Epithelial cell of prostate (primary cell): ENCODE measurements at regions not wholly inside any gene's neighbourhood (a gene's known extent, or its start where the extent isn't known, plus 50 kb on each side); places are given as distances from the start of the nearest gene placed in this dataset.
"Not testable (repeated sequence)": the region's sequence is repeated elsewhere in the genome, so short reads cannot be mapped to it uniquely, and the experiment has no call there.

Source experiments
- DNase-seq: peaks from one replicate; pipeline ENCODE4 v3.0.0-alpha.2; 2011; ENCODE audit warnings: low read depth, low spot score
- H3K27ac ChIP-seq: fragments of 450-650 bp; 2 replicates; pipeline ENCODE4 v1.5.1; 2017; ENCODE audit warnings: mild to moderate bottlenecking

GRCh38 chr2:147442816-147443215, 402.0 kb upstream of the ACVR2A start:
- DNase-seq, result no peak
- no peak overlapping the region for H3K27ac ChIP-seq

- no peak overlapping the region for H3K27ac ChIP-seq
- no peak for DNase-seq
Measured at GRCh38 chr2:147441182-147441581, 403.6 kb upstream of the ACVR2A start.

DNA sequence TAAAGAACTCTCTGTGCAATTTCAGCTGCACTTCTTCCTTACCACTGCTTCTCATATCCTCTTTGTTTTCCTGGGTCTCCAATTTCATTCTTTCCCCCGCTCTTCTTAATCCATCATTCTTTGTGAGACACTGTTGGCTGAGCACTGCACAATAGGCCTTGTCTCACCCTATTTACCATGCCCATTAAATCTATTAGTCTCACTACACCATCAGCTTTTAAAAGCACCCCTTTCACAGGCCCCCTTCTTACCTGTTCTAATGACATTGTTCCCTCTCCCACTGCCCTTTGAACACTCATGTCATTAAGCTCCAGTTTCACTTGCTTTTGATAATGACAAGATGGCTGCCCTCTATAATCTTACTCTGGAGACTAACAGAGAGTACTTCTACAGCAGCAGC, 404.1 kb upstream of the ACVR2A start:
- no peak for DNase-seq
- H3K27ac ChIP-seq, result no peak overlapping the region

GRCh38 chr2:147439986-147440385, 404.8 kb upstream of the ACVR2A start:
- no peak for DNase-seq
- no peak overlapping the region for H3K27ac ChIP-seq

DNA sequence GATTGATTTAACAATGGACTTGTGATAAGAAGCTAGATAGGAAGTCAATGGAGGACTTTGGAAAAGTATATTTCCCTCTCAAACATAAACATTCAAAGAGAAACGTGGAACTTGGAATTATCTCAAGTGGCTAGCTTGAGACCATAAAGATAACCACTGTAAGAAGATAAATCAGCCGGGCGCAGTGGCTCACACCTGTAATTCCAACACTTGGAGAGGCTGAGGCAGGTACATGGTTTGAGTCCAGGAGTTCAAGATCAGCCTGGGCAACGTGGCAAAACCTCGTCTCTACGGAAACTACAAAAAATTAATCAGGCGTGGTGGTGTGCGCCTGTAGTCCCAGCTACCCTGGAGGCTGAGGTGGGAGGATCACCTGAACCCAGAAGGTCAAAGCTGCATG, 405.9 kb upstream of the ACVR2A start:
- H3K27ac ChIP-seq, result no peak overlapping the region
- no peak for DNase-seq

GRCh38 chr2:147433822-147434221, 411.0 kb upstream of the ACVR2A start:
- H3K27ac ChIP-seq, result no peak overlapping the region
- no peak for DNase-seq

DNA sequence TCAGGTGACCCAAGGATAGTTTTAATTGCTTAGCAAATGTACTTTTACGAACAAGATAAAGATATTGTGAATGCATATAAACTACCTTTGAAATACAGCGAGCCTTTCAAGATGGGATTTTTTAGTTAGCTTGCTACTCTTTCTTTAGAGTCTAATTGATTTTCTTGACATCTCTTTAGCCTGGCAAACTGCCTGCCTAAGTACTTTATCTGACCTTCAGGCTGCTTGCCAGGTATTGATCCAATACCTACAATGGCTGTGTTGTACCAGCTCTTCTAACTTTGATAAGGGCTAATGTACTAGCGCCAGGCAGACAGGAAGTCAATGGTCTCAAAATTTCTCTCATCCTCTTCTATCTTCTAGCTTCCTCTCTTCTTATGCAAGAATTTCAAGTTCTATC, 414.4 kb upstream of the ACVR2A start:
- DNase-seq, result no peak
- no peak overlapping the region for H3K27ac ChIP-seq

DNA sequence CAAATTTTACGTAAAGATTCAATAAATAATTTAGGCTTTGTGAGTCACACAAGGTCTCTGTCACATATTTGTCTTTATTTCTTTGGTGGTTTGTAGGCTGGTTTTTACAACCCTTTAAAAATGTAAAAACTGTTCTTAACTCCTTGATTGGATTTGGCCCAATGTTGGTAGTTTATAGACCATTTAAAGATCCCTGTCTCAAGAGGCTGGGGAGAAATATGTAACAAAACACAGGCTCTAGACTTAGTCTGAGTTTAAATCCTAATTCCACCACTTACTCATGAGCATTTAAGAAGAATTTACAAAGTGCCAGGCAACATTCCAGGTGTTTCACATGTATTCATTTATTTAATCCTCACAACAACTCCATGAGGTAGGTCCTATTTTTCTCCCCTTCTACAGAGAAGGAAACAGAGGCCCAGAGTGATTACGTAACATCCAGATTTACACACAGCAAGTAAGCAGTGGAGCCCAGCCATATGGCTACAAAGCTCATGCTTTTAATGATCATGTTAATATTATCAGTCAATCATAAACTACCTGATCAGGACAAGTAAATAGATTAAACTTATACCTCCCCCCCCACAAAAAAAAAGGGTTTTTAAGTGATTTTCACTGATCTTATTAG, 416.6 kb upstream of the ACVR2A start:
- H3K27ac ChIP-seq, result no peak overlapping the region
- no peak for DNase-seq

DNA sequence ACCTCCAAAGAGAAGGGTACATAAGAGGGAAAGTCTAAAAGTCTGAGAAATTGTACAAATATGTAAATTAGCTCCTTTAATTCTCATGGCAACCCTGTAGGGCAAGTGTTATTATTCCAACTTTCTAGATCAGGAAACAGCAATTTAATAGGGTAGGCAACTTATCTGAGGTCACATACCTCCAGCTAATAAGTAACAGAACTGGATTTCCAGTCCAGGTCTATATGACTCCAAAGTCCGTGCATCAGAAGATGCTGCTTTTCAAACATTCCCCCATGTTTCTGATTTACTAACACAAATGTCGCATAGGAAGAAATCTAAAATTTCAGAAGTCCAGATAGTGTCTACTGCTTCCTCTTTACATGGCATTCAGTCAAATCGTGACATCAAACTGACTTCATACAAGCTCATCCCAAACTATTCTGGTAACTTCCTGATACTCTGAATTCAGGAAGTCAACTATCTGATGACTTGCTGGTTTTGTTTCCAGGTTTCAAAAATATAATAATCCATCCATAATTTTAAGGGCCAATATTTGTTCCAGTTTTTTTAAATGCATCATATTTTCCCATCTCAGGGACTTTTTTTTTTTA, 419.3 kb upstream of the ACVR2A start:
- DNase-seq, result no peak
- no peak overlapping the region for H3K27ac ChIP-seq

DNA sequence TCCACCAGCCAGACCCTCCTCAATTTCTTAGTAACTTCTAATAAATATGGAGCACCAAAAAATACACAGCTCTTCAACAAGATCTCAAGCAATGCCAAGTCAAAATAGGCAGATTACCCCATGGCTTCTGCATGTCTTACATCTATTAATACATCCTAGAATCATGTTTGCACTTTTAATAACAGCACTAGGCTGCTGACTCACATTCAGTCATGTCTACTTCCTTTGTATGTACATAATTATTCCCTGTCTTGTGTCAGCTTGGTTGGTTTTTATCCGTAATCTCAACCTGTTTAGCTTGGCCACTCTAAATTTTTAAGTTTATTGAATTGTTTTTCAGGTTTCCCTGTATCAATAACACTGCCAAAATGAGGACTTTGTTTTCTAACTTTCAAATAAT, 420.1 kb upstream of the ACVR2A start:
- no peak overlapping the region for H3K27ac ChIP-seq
- peak; percentile 39 for DNase-seq

GRCh38 chr2:147420947-147421675, 423.7 kb upstream of the ACVR2A start:
- no peak for DNase-seq
- H3K27ac ChIP-seq, result no peak overlapping the region

DNA sequence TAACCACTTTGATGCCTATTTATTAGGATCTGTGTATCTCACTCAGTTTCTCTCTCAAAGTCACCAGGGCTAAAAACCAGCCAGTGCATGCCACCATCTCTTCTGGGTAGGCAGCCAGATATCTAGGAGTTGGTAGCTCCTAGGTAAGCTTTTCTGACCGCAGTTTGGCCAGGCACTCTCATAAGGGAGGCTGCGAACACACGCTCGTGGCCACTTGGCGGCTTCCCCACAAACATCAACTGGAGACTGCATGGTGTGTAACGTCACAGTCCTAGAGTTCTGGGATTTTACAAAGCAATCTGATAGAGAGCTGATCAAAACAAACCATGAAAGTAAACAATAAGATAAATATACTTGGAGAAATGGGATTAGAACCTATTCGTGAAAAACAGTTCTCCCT, 424.3 kb upstream of the ACVR2A start:
- H3K27ac ChIP-seq, result no peak overlapping the region
- DNase-seq, result no peak

GRCh38 chr2:147416099-147416498, 428.7 kb upstream of the ACVR2A start:
- no peak overlapping the region for H3K27ac ChIP-seq
- peak; percentile 36 for DNase-seq

DNA sequence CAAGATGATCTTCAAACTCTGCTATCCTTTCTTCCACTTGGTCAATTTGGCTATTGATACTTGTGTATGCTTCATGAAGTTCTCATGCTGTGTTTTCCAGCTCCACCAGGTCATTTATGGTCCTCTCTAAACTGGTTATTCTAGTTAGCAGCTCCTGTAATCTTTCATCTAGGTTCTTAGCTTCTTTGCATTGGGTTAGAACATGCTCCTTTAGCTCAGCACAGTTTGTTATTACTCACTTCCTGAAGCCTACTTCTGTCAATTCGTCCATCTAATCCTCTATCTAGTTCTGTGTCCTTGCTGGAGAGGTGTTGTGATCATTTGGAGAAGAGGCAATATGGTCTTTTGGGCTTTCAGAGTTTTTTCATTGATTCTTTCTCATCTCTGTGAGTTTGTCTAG, 430.2 kb upstream of the ACVR2A start:
- not testable (repeated sequence) for DNase-seq, H3K27ac ChIP-seq

DNA sequence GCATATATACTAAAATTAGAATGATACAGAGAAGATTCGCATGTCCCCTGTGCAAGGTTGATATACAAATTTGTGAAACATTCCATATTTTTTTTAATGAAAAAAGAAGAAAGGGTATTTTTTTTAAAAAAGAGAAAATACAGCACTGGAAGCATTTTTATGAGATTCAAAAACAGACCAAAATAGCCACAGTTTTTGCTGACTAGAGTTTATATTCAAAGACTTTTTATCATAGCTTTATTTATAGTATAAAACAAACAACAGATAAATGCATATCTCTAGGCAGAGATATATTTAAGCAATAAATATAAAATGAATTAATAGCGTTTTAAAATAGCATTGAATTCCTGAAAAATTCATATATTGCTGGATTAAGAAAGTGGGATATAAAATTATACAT, 436.5 kb upstream of the ACVR2A start:
- no peak overlapping the region for H3K27ac ChIP-seq
- DNase-seq, result no peak

- DNase-seq, result no peak
- H3K27ac ChIP-seq, result no peak overlapping the region
Measured at GRCh38 chr2:147405651-147406050, 439.2 kb upstream of the ACVR2A start.

- no peak for DNase-seq
- H3K27ac ChIP-seq, result no peak overlapping the region
Measured at GRCh38 chr2:147398996-147399395, 445.8 kb upstream of the ACVR2A start.

GRCh38 chr2:147398301-147398700, 446.5 kb upstream of the ACVR2A start:
- H3K27ac ChIP-seq, result no peak overlapping the region
- DNase-seq, result no peak

- DNase-seq, result no peak
- H3K27ac ChIP-seq, result no peak overlapping the region
Measured at GRCh38 chr2:147396890-147397289, 447.9 kb upstream of the ACVR2A start.

DNA sequence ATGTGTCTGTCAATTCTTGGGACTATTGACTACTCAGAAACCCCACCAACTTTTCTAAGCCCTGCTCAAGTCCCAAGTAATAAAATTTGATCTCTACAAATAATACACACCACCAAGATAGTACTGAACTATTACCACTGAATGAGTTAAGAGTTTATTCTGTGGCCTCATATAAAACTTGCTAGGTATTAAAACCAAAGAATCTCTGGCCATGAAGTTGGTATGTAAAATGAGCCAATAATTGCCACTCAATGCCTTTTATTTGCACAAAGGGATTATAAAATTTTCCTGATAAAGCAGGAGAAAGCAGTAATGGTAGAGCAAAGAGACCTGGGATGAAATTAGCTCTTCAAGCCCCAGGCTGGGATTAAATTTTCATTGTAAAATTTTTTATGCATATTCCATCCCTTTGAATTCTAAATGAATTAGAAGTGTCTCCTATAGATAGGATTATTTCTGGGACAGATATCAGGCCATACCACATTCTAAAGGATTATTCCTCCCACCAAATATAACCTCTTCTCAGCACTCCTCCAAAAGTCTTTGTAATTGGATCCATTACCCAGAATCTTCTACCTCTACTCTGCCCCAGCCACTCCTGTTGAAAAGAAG, 450.5 kb upstream of the ACVR2A start:
- H3K27ac ChIP-seq, result no peak overlapping the region
- no peak for DNase-seq

DNA sequence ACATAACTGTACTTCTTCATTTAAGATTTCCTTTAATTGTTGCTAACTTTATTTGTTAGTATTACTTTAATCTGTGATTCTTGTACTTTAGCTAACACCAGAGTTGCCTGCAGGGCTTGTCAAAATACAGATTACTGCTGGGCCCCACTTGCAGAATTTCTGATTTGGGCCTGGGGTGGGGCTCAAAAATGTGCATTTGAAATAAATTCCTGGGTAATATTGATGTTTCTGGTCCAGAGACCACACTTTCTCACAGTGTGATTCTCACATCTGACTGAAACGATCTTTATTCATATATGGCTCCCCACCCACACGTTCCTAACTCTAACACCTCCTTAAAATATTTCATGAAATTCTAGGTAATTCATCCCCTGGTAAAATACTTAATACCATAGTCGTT, 452.6 kb upstream of the ACVR2A start:
- no peak for DNase-seq
- H3K27ac ChIP-seq, result no peak overlapping the region
